GM12892 (cell line): ENCODE measurements at regions not wholly inside any gene's neighbourhood (a gene's known extent, or its start where the extent isn't known, plus 50 kb on each side); places are given as distances from the start of the nearest gene placed in this dataset.

Experiments used
- POLR2A ChIP-seq: IDR thresholded peaks from 2 replicates; pipeline ENCODE4 v1.6.1; 2011; ENCODE audit warnings: low read depth, low read length, control low read depth
- POLR2AphosphoS5 ChIP-seq: IDR thresholded peaks from 2 replicates; pipeline ENCODE4 v1.6.1; 2011; ENCODE audit warnings: low read depth, low read length, control low read depth

DNA sequence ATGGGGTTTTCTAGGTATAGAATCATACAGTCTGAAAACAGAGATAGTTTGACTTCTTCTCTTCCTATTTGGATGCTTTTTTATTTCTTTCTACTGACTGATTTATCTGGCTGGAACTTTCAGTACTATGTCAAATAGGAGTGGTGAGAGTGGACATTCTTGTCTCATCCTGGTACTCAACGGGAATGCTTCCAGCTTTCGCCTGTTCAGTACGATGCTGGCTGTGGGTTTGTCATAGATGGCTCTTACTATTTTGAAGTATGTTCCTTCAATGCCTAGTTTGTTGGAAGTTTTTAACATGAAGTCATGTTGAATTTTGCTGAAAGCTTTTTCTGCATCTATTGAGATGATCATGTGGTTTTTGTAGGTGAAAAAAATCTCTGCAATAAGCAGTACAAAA is 730.4 kb downstream of the PLCL1 start:
- TF ChIP-seq POLR2AphosphoS5 (no peak), POLR2A (no peak)
